Colon (tissue), 2 donors: ENCODE measurements at regions not wholly inside any gene's neighbourhood (a gene's known extent, or its start where the extent isn't known, plus 50 kb on each side); places are given as distances from the start of the nearest gene placed in this dataset.
"Not testable (repeated sequence)": the region's sequence is repeated elsewhere in the genome, so short reads cannot be mapped to it uniquely, and the experiment has no call there.

Experiments
- FAIRE-seq: peaks from 2 replicates; lab custom pipeline; 2012; peaks lifted over from hg19 to GRCh38; lab: Jason Lieb, UNC
- donor health status: control.
- donor health status: control.

GRCh38 chr2:149860276-149860921, 272.8 kb upstream of the MMADHC start:
- no peak for FAIRE-seq

- FAIRE-seq, result no peak
These were observed 271.5 kb upstream of the MMADHC start for GRCh38 chr2:149858901-149859634.

GRCh38 chr2:149858216-149858615, 270.6 kb upstream of the MMADHC start:
- FAIRE-seq, result no peak

- FAIRE-seq, result no peak
These were observed 269.8 kb upstream of the MMADHC start for GRCh38 chr2:149857344-149857743.

- not testable (repeated sequence) for FAIRE-seq
These were observed 268.3 kb upstream of the MMADHC start for GRCh38 chr2:149855859-149856258.

- no peak for FAIRE-seq
These were observed 262.0 kb upstream of the MMADHC start for GRCh38 chr2:149849591-149849990.

- FAIRE-seq, result no peak
These were observed 261.6 kb upstream of the MMADHC start for GRCh38 chr2:149849136-149849535.

GRCh38 chr2:149841396-149841795, 253.8 kb upstream of the MMADHC start:
- FAIRE-seq, result no peak

- FAIRE-seq, result no peak
These were observed 244.7 kb upstream of the MMADHC start for GRCh38 chr2:149832324-149832723.

GRCh38 chr2:149828520-149829210, 241.1 kb upstream of the MMADHC start:
- FAIRE-seq, result no peak

GRCh38 chr2:149827585-149828126, 240.1 kb upstream of the MMADHC start:
- no peak for FAIRE-seq

- no peak for FAIRE-seq
These were observed 239.0 kb upstream of the MMADHC start for GRCh38 chr2:149826471-149827125.

GRCh38 chr2:149825473-149825872, 237.9 kb upstream of the MMADHC start:
- no peak for FAIRE-seq

GRCh38 chr2:149824136-149824535, 236.6 kb upstream of the MMADHC start:
- FAIRE-seq, result no peak

GRCh38 chr2:149819356-149819957, 231.9 kb upstream of the MMADHC start:
- no peak for FAIRE-seq

- no peak for FAIRE-seq
These were observed 229.4 kb upstream of the MMADHC start for GRCh38 chr2:149816756-149817551.

GRCh38 chr2:149815941-149816340, 228.4 kb upstream of the MMADHC start:
- no peak for FAIRE-seq

- FAIRE-seq, result no peak
These were observed 227.3 kb upstream of the MMADHC start for GRCh38 chr2:149814901-149815300.

GRCh38 chr2:149814049-149814448, 226.5 kb upstream of the MMADHC start:
- no peak for FAIRE-seq

- no peak for FAIRE-seq
These were observed 221.0 kb upstream of the MMADHC start for GRCh38 chr2:149808556-149808955.

- FAIRE-seq, result no peak
These were observed 219.1 kb upstream of the MMADHC start for GRCh38 chr2:149806651-149807050.
